GM19438 (cell line): ENCODE measurements at regions not wholly inside any gene's neighbourhood (a gene's known extent, or its start where the extent isn't known, plus 50 kb on each side); places are given as distances from the start of the nearest gene placed in this dataset.
"Not testable (repeated sequence)": the region's sequence is repeated elsewhere in the genome, so short reads cannot be mapped to it uniquely, and the experiment has no call there.

Experiments used
- ATAC-seq: cut with Tn5 transposase; IDR thresholded peaks from one replicate; pipeline ENCODE4 v1.9.1; 2021; ENCODE audit warnings: low read depth; ENCODE audit not compliant: unreplicated experiment

- no peak for ATAC-seq
Measured at GRCh38 chr20:53778736-53779135, 185.1 kb upstream of the ZNF217 start.

- ATAC-seq, result no peak
Measured at GRCh38 chr20:53778041-53778516, 184.4 kb upstream of the ZNF217 start.

GRCh38 chr20:53777402-53777801 lies 183.8 kb upstream of the ZNF217 start:
- ATAC-seq, result not testable (repeated sequence)

- no peak for ATAC-seq
Measured at GRCh38 chr20:53776858-53777257, 183.2 kb upstream of the ZNF217 start.

GRCh38 chr20:53774461-53775203 lies 181.0 kb upstream of the ZNF217 start:
- ATAC-seq, result no peak

- ATAC-seq, result no peak
Measured at GRCh38 chr20:53773792-53774401, 180.3 kb upstream of the ZNF217 start.

- not testable (repeated sequence) for ATAC-seq
Measured at GRCh38 chr20:53773066-53773791, 179.6 kb upstream of the ZNF217 start.

- no peak for ATAC-seq
Measured at GRCh38 chr20:53769041-53769440, 175.4 kb upstream of the ZNF217 start.

- no peak for ATAC-seq
Measured at GRCh38 chr20:53768329-53768728, 174.7 kb upstream of the ZNF217 start.

GRCh38 chr20:53767206-53767930 lies 173.7 kb upstream of the ZNF217 start:
- no peak for ATAC-seq

- ATAC-seq, result no peak
Measured at GRCh38 chr20:53764415-53764800, 170.8 kb upstream of the ZNF217 start.

- ATAC-seq, result no peak
Measured at GRCh38 chr20:53763707-53764414, 170.2 kb upstream of the ZNF217 start.

GRCh38 chr20:53762423-53762798 lies 168.8 kb upstream of the ZNF217 start:
- ATAC-seq, result not testable (repeated sequence)

- no peak for ATAC-seq
Measured at GRCh38 chr20:53760025-53760441, 166.4 kb upstream of the ZNF217 start.

- no peak for ATAC-seq
Measured at GRCh38 chr20:53757472-53757913, 163.9 kb upstream of the ZNF217 start.

- ATAC-seq, result no peak
Measured at GRCh38 chr20:53755733-53756531, 162.3 kb upstream of the ZNF217 start.

- no peak for ATAC-seq
Measured at GRCh38 chr20:53753880-53754459, 160.3 kb upstream of the ZNF217 start.

GRCh38 chr20:53752971-53753879 lies 159.6 kb upstream of the ZNF217 start:
- ATAC-seq, result no peak
